CD14-positive monocyte (primary cell): ENCODE measurements at regions not wholly inside any gene's neighbourhood (a gene's known extent, or its start where the extent isn't known, plus 50 kb on each side); places are given as distances from the start of the nearest gene placed in this dataset.

Source experiments
- DNase-seq, 3 donors: peaks; one replicate each; pipeline ENCODE4 v3.0.0-alpha.2; 2011 to 2022
- H2AFZ ChIP-seq: 2 replicates; pipeline ENCODE4 v1.6.0; 2012; ENCODE audit warnings: mild to moderate bottlenecking, low read depth, low read length, inconsistent platforms; ENCODE audit not compliant: insufficient read depth, poor library complexity, severe bottlenecking
- H3K27ac ChIP-seq, 2 donors: 1 replicate in 1 of 2; 2 replicates in 1 of 2; pipeline ENCODE4 v1.5.1; 2012 to 2013; ENCODE audit warnings: low read length in 2 of 2, control low read depth in 1 of 2, inconsistent platforms in 1 of 2, low read depth in 1 of 2, mild to moderate bottlenecking in 1 of 2
- H3K27me3 ChIP-seq, 2 donors: one replicate each; pipeline versions ENCODE4 v1.6.0 to v1.6.1; 2011 to 2013; ENCODE audit warnings: low read length in 2 of 2; ENCODE audit not compliant: control insufficient read depth in 2 of 2, insufficient read depth in 2 of 2
- H3K36me3 ChIP-seq, 2 donors: replicated peaks in 1 of 2; 1 replicate in 1 of 2; 2 replicates in 1 of 2; pipeline versions ENCODE4 v1.5.1 to v1.6.1; 2012 to 2013; ENCODE audit warnings: low read length in 2 of 2, control low read depth in 1 of 2, inconsistent platforms in 1 of 2, mild to moderate bottlenecking in 1 of 2; ENCODE audit not compliant: insufficient read depth in 2 of 2, control insufficient read depth in 1 of 2
- H3K4me1 ChIP-seq, 2 donors: 1 replicate in 1 of 2; 2 replicates in 1 of 2; pipeline versions ENCODE4 v1.5.1 to v1.6.1; 2012 to 2013; ENCODE audit warnings: low read length in 2 of 2, control low read depth in 1 of 2, inconsistent platforms in 1 of 2, mild to moderate bottlenecking in 1 of 2, moderate library complexity in 1 of 2; ENCODE audit not compliant: insufficient read depth in 2 of 2, control insufficient read depth in 1 of 2
- H3K4me2 ChIP-seq: replicated peaks from 2 replicates; pipeline ENCODE3; 2012; ENCODE audit warnings: low read length, moderate library complexity, mild to moderate bottlenecking; ENCODE audit not compliant: poor library complexity, severe bottlenecking; ENCODE audit errors: extremely low read depth
- H3K4me3 ChIP-seq, 3 experiments: fragments of 200-600 bp in 1 of 3; sonication (generic) in 1 of 3; replicated peaks in 1 of 3; 1 replicate in 2 of 3; 2 replicates in 1 of 3; pipeline ENCODE4 v1.5.1; 2011 to 2013; ENCODE audit warnings: low read length in 3 of 3, mild to moderate bottlenecking in 3 of 3, control low read depth in 2 of 3, low read depth in 2 of 3, inconsistent platforms in 1 of 3, moderate library complexity in 1 of 3
- H3K79me2 ChIP-seq: 2 replicates; pipeline ENCODE4 v1.6.0; 2012; ENCODE audit warnings: mild to moderate bottlenecking, control low read depth, inconsistent platforms, low read length, moderate library complexity; ENCODE audit not compliant: insufficient read depth
- H3K9ac ChIP-seq: 2 replicates; pipeline ENCODE4 v1.6.0; 2017; ENCODE audit warnings: low read length, mild to moderate bottlenecking; ENCODE audit not compliant: insufficient read depth, poor library complexity, severe bottlenecking
- H3K9me3 ChIP-seq, 2 donors: replicated peaks in 1 of 2; 1 replicate in 1 of 2; 2 replicates in 1 of 2; pipeline versions ENCODE4 v1.5.1 to v1.6.1; 2012 to 2013; ENCODE audit warnings: low read length in 2 of 2, control low read depth in 1 of 2; ENCODE audit not compliant: control insufficient read depth in 1 of 2, insufficient read depth in 1 of 2
- H4K20me1 ChIP-seq: 2 replicates; pipeline ENCODE4 v1.6.0; 2012; ENCODE audit warnings: mild to moderate bottlenecking, low read length, control low read depth, moderate library complexity; ENCODE audit not compliant: insufficient read depth
- H3K27ac Mint-ChIP-seq, 7 donors: one replicate each; pipeline ENCODE4 v1.8.0; 2020; ENCODE audit warnings: mild to moderate bottlenecking in 7 of 7, mixed read lengths in 7 of 7, moderate library complexity in 6 of 7, inconsistent platforms in 2 of 7
- H3K27me3 Mint-ChIP-seq, 3 donors: one replicate each; pipeline ENCODE4 v1.8.0; 2021 to 2022; ENCODE audit warnings: low read depth in 3 of 3, mild to moderate bottlenecking in 3 of 3, mixed read lengths in 3 of 3, moderate library complexity in 3 of 3, inconsistent platforms in 1 of 3
- H3K36me3 Mint-ChIP-seq, 2 donors: one replicate each; pipeline ENCODE4 v1.8.0; 2020; ENCODE audit warnings: mixed read lengths in 2 of 2, inconsistent platforms in 1 of 2, mild to moderate bottlenecking in 1 of 2
- H3K4me1 Mint-ChIP-seq: one replicate; pipeline ENCODE4 v1.8.0; 2020; ENCODE audit warnings: mild to moderate bottlenecking, mixed read lengths
- H3K4me3 Mint-ChIP-seq, 2 donors: one replicate each; pipeline ENCODE4 v1.8.0; 2020; ENCODE audit warnings: mild to moderate bottlenecking in 2 of 2, mixed read lengths in 2 of 2, moderate library complexity in 1 of 2
- H3K9me3 Mint-ChIP-seq, 7 donors: one replicate each; pipeline ENCODE4 v1.8.0; 2020 to 2022; ENCODE audit warnings: mixed read lengths in 7 of 7, mild to moderate bottlenecking in 6 of 7, moderate library complexity in 6 of 7, inconsistent platforms in 2 of 7
- WGBS: methylation state at CpG from one replicate; pipeline ENCODE4 v1.1.5; 2013; ENCODE audit warnings: missing lambda C conversion rate; ENCODE audit not compliant: insufficient coverage; 5-methylcytosine and 5-hydroxymethylcytosine counted together
- intact Hi-C, 2 donors: fragments of 100-400 bp; cut with micrococcal nuclease; formaldehyde crosslinking; loops; one replicate each; pipeline versions ENCODE4 v1.15.0 to v1.15.1; 2023
- TF ChIP-seq, protein P1 (sequence below): fragments of 200-600 bp; IDR thresholded peaks from one replicate; pipeline ENCODE4 v1.8.0; 2022; ENCODE audit warnings: antibody characterized with exemption, mild to moderate bottlenecking

DNA sequence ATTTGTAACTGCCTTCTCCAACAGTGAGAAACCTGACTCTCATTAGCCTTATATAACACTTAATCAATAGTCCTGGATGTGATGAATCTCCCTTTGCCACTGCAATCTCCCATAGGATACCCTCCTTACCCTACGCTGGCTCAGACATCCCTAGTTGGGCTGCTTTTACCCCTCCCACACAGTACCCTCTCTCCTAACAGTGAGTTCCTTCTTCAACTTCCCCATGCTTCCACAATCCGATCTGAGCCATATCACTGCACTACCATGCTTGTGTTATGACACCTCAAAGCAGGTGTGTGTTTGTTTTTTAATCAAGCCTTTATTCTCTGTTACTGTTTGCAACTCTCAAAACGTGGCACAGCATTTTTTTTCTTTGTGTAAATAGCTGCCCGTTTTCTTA is 60.5 kb upstream of the C9orf72 start:
- intact Hi-C loops = loop anchor here in 1 of 2 donors (10.0 kb wide), 1 partner anchor 71 kb away; no protein-coding TSS in a partner anchor
- WGBS = 0% methylated on average over 1 of the region's 4 CpGs

DNA sequence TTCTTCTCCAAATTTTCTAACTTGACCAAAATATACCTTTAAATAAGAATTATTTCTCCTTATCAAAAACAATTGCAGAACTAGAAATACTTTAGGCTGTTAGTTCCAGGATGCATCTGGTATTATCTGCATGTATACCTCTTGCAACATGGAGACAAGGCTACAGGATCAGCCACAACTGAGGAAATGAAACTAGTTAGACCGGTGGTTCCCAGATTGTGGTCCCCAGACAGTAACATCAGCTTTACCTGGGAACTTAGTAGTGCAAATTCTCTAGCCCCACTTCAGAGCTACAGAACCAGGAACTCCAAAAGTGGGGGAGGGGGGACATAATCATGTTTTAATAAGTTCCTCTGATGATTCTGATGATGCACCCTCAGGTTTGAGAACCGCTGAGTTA is 61.6 kb upstream of the C9orf72 start:
- intact Hi-C loops = loop anchor here in 1 of 2 donors (10.0 kb wide), 1 partner anchor 70 kb away; no protein-coding TSS in a partner anchor
- no peaks in the 10 kb centered on the region for H3K36me3 ChIP-seq
- H3K27ac Mint-ChIP-seq = peak overlapping the region; percentile 46 to 80 (median 68)
- H4K20me1 ChIP-seq = no peaks in the 10 kb centered on the region
- peaks cover 25 to 28% of the 10 kb centered on the region in 2 donors for H3K4me1 ChIP-seq
- H3K4me3 Mint-ChIP-seq = peak overlapping the region in 1 of 2 donors; percentile 10
- peaks cover 0 to 6% (median 3%) of the 10 kb centered on the region in 7 donors for H3K9me3 Mint-ChIP-seq
- H3K27ac ChIP-seq = peak overlapping the region in 1 of 2 donors; percentile 65
- no peaks in the 10 kb centered on the region for H3K9me3 ChIP-seq
- peaks cover 24% of the 10 kb centered on the region for H3K4me1 Mint-ChIP-seq
- peak overlapping the region in 1 of 3 experiments; percentile 22 for H3K4me3 ChIP-seq
- peak; percentile 64 to 82 (median 82) for DNase-seq
- no peaks in the 10 kb centered on the region for H3K27me3 ChIP-seq
- WGBS = 0% methylated on average over 1 of the region's 2 CpGs
- H3K36me3 Mint-ChIP-seq = no peaks in the 10 kb centered on the region
- H3K4me2 ChIP-seq = peak overlapping the region; percentile 19
- no peak overlapping the region for H2AFZ ChIP-seq
- no peaks in the 10 kb centered on the region for H3K79me2 ChIP-seq
- TF ChIP-seq, protein P1, sequence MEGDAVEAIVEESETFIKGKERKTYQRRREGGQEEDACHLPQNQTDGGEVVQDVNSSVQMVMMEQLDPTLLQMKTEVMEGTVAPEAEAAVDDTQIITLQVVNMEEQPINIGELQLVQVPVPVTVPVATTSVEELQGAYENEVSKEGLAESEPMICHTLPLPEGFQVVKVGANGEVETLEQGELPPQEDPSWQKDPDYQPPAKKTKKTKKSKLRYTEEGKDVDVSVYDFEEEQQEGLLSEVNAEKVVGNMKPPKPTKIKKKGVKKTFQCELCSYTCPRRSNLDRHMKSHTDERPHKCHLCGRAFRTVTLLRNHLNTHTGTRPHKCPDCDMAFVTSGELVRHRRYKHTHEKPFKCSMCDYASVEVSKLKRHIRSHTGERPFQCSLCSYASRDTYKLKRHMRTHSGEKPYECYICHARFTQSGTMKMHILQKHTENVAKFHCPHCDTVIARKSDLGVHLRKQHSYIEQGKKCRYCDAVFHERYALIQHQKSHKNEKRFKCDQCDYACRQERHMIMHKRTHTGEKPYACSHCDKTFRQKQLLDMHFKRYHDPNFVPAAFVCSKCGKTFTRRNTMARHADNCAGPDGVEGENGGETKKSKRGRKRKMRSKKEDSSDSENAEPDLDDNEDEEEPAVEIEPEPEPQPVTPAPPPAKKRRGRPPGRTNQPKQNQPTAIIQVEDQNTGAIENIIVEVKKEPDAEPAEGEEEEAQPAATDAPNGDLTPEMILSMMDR = no peak
- peaks cover 0 to 2% (median 0%) of the 10 kb centered on the region in 3 donors for H3K27me3 Mint-ChIP-seq
- no peak overlapping the region for H3K9ac ChIP-seq

More for the DNA sequence above, 60.5 kb upstream of the C9orf72 start:
- Histone ChIP-seq H3K36me3 (no peaks in the 10 kb centered on the region), H3K4me3 (peak overlapping the region in 1 of 3 experiments; percentile 4), H2AFZ (peak overlapping the region; percentile 6), H3K4me1 (peaks cover 27 to 29% of the 10 kb centered on the region in 2 donors), H3K9me3 (no peaks in the 10 kb centered on the region), H3K27me3 (no peaks in the 10 kb centered on the region), H4K20me1 (no peaks in the 10 kb centered on the region), H3K4me2 (peak overlapping the region; percentile 19), H3K79me2 (no peaks in the 10 kb centered on the region), H3K9ac (no peak overlapping the region), H3K27ac (peak overlapping the region in 1 of 2 donors; percentile 65)
- Mint-ChIP-seq H3K27ac (peak overlapping the region in 4 of 7 donors; percentile 64 to 72 (median 70)), H3K4me1 (peaks cover 27% of the 10 kb centered on the region), H3K36me3 (no peaks in the 10 kb centered on the region), H3K27me3 (peaks cover 0 to 2% (median 0%) of the 10 kb centered on the region in 3 donors), H3K4me3 (peak overlapping the region in 1 of 2 donors; percentile 61), H3K9me3 (peaks cover 0 to 6% (median 2%) of the 10 kb centered on the region in 7 donors)
- peak in 2 of 3 donors; percentile 53 to 54 for DNase-seq
- TF ChIP-seq, protein P1 = no peak
